ENCODE measurements at regions not wholly inside any gene's neighbourhood (a gene's known extent, or its start where the extent isn't known, plus 50 kb on each side); places are given as distances from the start of the nearest gene placed in this dataset.

GRCh38 chr4:10962246-10962645 lies 277.7 kb upstream of the CLNK start:
- no peak for TF ChIP-seq SUZ12 (IDR thresholded peaks at IDR 0.05; ENCODE audit: extremely low read depth, insufficient read depth, insufficient read length)
- TF ChIP-seq ZNF274 (IDR thresholded peaks at IDR 0.05; ENCODE audit: low read depth, low read length) = no peak
- TF ChIP-seq YY1 (IDR thresholded peaks at IDR 0.05; ENCODE audit: insufficient read depth, insufficient read length) = no peak

Measured in NT2/D1 (cell line).